Thymus (tissue), 11 donors: ENCODE measurements at regions not wholly inside any gene's neighbourhood (a gene's known extent, or its start where the extent isn't known, plus 50 kb on each side); places are given as distances from the start of the nearest gene placed in this dataset.
A peak's percentile ranks its signal among the peaks of the same experiment; 100 is the strongest.

ENCODE experiments used
- DNase-seq, 9 donors: peaks; one replicate each; pipeline ENCODE4 v3.0.0-alpha.2; 2013; ENCODE audit warnings: low spot score in 9 of 9, low read depth in 6 of 9, missing footprints in 1 of 9
- H3K27ac ChIP-seq, 2 donors: one replicate each; pipeline ENCODE4 v1.5.1; 2013; ENCODE audit warnings: control low read depth in 1 of 2, low read depth in 1 of 2, low read length in 1 of 2, mild to moderate bottlenecking in 1 of 2, moderate library complexity in 1 of 2
- H3K27me3 ChIP-seq, 2 donors: one replicate each; pipeline ENCODE4 v1.5.1; 2013; ENCODE audit warnings: low read length in 1 of 2; ENCODE audit not compliant: control insufficient read depth in 2 of 2, insufficient read depth in 1 of 2
- H3K36me3 ChIP-seq, 2 donors: one replicate each; pipeline ENCODE4 v1.5.1; 2013; ENCODE audit warnings: low read length in 1 of 2, mild to moderate bottlenecking in 1 of 2, moderate library complexity in 1 of 2; ENCODE audit not compliant: control insufficient read depth in 2 of 2, insufficient read depth in 2 of 2
- H3K4me1 ChIP-seq, 2 donors: one replicate each; pipeline ENCODE4 v1.5.1; 2013; ENCODE audit warnings: low read length in 2 of 2; ENCODE audit not compliant: control insufficient read depth in 2 of 2, insufficient read depth in 2 of 2
- H3K4me3 ChIP-seq, 2 donors: one replicate each; pipeline ENCODE4 v1.5.1; 2013; ENCODE audit warnings: low read length in 2 of 2, control low read depth in 1 of 2, mild to moderate bottlenecking in 1 of 2
- H3K9me3 ChIP-seq, 2 donors: one replicate each; pipeline ENCODE4 v1.5.1; 2013; ENCODE audit warnings: low read length in 1 of 2, mild to moderate bottlenecking in 1 of 2; ENCODE audit not compliant: control insufficient read depth in 2 of 2, insufficient read depth in 1 of 2
- WGBS: extraction: QIAGEN DNeasy Blood & Tissue Kit; methylation state at CpG from one replicate; pipeline ENCODE4 v1.1.7; 2013; 5-methylcytosine and 5-hydroxymethylcytosine counted together
- donor health status: healthy.

DNA sequence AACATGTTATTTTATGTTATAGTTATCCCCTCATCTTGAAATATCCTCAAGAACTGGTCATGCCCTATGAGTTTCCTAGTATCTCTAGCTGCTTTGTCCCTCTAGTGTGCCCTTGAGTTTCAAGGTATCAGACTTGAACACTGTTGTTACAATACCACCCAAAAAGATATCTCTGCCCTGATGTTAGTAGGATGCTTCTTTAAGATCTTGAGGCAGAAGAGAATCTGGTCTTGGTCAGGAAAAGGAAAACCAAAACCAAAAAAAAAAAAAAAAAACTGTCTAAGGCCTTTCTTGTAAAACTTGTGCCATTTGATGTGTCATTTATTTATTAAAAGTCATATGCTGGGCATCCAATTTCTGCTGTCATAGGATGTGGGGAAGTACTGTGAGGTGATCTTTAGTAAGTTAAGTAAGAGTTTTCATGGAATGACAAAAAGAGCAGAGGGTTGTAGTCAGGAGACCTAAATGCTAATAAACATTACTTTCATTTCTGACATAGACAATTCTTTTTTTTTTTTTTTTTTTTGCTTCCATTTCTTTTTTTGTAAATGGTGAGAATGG lies 229.7 kb downstream of the NECTIN3 start:
- Histone ChIP-seq H3K9me3 (no peaks in the 10 kb centered on the region), H3K4me1 (peaks cover 0 to 30% of the 10 kb centered on the region in 2 donors), H3K27me3 (no peaks in the 10 kb centered on the region), H3K36me3 (no peaks in the 10 kb centered on the region), H3K4me3 (no peak overlapping the region), H3K27ac (no peak overlapping the region)
- no peak for DNase-seq

DNA sequence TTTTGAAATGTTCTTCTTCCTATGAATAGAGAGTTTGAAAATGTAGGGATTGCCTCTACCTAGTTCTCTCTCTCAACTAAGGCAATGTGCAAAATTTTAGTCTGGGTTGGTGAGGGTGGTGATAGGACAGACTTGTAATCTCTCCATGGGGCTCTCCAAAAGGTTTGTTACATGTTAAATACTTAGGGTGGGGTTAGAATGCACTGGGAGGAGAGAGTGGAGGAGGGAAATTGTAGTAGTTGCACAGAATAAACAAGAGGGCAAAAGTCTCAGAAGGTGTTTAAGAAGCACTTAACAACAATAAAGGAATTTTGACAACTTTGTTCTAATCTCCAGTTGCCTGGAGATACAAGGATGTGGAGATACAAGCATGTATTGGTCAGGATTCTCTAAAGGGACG lies 230.4 kb downstream of the NECTIN3 start:
- Histone ChIP-seq H3K4me3 (no peak overlapping the region), H3K27ac (no peak overlapping the region), H3K27me3 (no peaks in the 10 kb centered on the region), H3K9me3 (no peaks in the 10 kb centered on the region), H3K4me1 (peaks cover 0 to 38% of the 10 kb centered on the region in 2 donors), H3K36me3 (no peaks in the 10 kb centered on the region)
- DNase-seq: no peak
- 99% methylated on average over 1 of the region's 1 CpG for WGBS

DNA sequence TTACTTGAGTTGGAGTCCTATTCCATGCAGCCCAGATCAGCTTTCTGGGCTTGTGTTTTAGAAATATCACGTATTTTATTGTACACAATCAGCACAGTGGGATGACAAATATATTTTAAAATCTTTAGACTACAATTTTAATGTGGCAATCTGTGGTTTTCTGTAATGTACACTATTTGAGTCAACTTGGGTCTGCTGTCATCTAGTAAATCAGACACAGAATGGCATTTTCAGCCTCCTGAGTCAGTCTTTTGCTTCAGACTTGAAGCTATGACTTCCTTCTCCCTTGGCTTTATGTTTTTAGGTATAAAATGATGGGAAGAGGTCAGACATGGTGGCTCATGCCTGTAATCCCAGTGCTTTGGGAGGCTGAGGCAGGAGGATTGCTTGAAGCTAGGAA lies 232.1 kb downstream of the NECTIN3 start:
- Histone ChIP-seq H3K27me3 (no peaks in the 10 kb centered on the region), H3K27ac (peak overlapping the region in 1 of 2 donors; percentile 32), H3K4me3 (no peak overlapping the region), H3K4me1 (peaks cover 0 to 38% of the 10 kb centered on the region in 2 donors), H3K9me3 (no peaks in the 10 kb centered on the region), H3K36me3 (no peaks in the 10 kb centered on the region)
- 96% methylated on average over 1 of the region's 1 CpG for WGBS
- no peak for DNase-seq

DNA sequence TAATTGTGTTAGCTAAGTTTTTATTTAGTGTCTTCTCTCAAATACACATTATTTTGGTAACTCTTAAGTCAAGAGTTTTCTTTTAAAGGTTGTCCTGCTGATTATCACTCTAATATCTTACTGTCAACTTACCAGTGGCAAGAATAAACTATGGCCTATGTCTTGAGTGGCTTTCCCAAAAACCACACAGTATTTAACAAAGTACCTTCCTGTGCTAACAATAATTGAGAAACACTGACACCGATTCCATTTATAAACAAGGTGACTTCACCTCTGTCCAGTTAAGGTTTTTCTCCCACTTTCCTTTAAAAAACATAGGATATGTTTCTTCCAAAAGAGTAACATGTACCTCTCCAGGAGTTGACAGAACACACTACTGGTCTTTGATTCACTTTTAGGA lies 234.3 kb upstream of the CD96 start:
- WGBS: 94% methylated on average over 1 of the region's 1 CpG
- peaks cover 17 to 47% of the 10 kb centered on the region in 2 donors for H3K4me1 ChIP-seq
- no peak overlapping the region for H3K27ac ChIP-seq
- no peaks in the 10 kb centered on the region for H3K9me3 ChIP-seq
- H3K36me3 ChIP-seq: no peaks in the 10 kb centered on the region
- no peaks in the 10 kb centered on the region for H3K27me3 ChIP-seq
- H3K4me3 ChIP-seq: no peak overlapping the region
- no peak for DNase-seq

DNA sequence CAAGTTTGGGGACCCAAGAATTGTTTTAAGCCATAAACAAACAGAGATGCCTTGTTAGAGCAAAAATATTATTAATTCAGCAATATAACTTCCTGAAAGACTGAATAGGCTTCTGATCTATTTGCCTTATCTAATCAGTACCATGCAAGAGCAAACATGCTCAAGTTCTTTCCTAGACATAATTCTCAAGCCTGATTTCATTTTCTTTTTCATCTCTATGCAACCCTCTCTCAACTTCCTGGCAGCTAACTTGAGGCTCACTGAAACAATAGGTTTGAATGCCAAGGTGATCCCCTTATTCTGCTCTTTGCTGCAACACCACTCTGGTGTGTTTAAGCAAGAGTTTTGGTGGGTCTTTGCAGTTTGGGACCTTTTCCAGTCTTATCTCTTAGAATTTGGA lies 230.9 kb upstream of the CD96 start:
- Histone ChIP-seq H3K4me3 (no peak overlapping the region), H3K9me3 (no peaks in the 10 kb centered on the region), H3K4me1 (peaks cover 21 to 57% of the 10 kb centered on the region in 2 donors), H3K27me3 (no peaks in the 10 kb centered on the region), H3K36me3 (no peaks in the 10 kb centered on the region), H3K27ac (peak overlapping the region; percentile 85 to 88)
- DNase-seq: peak in 4 of 9 donors; percentile 49 to 74 (median 53)

DNA sequence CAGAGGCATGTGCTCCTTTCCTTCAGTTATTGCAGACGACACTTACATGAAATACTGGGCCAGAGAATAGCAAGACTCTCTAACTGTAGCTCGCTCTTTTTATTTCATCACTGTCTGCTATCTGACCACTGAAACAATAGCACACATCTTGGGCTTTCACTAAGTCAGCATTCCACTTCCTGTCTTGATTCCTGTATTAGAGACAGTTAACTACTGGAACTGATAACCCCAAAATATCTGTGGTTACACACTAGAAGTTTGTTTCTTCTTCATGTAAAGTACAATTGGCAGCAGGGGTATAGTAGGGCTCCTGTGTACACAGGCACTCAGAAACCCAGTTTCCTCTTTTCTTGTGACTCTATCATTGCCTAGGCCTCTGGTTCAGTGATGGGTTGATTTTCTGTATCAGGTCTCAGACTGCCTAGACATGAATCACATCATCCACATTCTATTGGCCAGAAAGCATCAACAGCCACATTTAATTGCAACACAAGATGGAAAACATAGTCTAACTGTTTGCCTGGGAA lies 230.2 kb upstream of the CD96 start:
- H3K27me3 ChIP-seq: no peaks in the 10 kb centered on the region
- H3K27ac ChIP-seq: peak overlapping the region; percentile 85 to 88
- H3K36me3 ChIP-seq: no peaks in the 10 kb centered on the region
- H3K4me3 ChIP-seq: no peak overlapping the region
- WGBS: 4% methylated on average over 2 of the region's 2 CpGs
- H3K9me3 ChIP-seq: no peaks in the 10 kb centered on the region
- H3K4me1 ChIP-seq: peaks cover 21 to 51% of the 10 kb centered on the region in 2 donors
- peak in 2 of 9 donors; percentile 43 to 71 for DNase-seq

DNA sequence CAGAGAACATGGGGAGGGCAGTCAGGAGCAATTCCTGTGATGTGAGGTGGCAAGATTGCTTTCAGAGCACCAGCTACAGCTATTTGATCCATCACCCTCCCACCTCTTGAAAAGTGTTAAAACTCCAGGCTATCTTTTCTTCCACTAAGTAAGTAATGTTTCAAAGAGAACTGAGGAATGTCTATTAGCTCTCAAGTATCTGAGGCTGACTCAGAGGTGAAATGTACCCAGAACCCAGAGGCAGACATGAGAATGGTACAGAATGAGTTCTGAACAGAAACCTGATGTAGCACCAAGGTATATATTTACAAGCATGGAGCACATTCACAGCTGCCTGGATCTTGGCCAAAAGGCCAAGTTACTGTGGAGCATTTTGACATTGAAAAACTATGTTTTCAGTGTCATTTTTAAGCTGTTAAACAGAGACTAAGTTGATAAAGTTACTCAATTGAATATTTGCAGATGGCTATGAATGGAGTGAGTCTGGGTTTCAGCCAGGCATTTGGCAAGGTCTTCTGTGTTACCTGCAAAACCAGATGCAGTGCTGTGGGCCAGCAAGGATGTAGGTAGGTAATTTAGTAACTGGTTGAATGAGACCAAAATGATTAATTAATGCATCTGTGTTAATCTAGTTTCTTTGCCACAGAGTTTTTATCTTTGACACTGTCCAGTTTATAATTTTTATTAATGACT lies 227.7 kb upstream of the CD96 start:
- H3K4me1 ChIP-seq: peaks cover 21 to 48% of the 10 kb centered on the region in 2 donors

DNA sequence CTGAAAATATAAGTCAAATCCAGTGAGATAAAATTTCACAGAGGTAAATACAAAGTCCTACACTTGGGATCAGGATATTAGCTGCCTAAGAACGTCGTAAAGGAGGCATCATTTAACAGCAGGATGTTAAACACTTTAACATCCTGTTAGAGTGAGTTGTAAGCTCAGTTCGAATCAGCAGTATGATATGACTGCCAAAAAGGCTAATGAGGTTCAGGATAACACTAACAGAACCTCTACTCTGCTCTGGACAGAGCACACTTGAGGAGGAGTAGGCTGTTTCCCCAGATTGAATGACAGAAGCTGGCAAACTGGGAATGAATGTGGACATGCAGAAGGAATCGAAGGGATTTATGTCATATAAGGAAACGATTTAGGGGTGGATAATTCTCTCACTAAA lies 227.1 kb upstream of the CD96 start:
- no peak for DNase-seq
- 61% methylated on average over 5 of the region's 5 CpGs for WGBS
- Histone ChIP-seq H3K4me3 (no peak overlapping the region), H3K27ac (peak overlapping the region in 1 of 2 donors; percentile 85), H3K9me3 (no peaks in the 10 kb centered on the region), H3K27me3 (no peaks in the 10 kb centered on the region), H3K4me1 (peaks cover 21 to 48% of the 10 kb centered on the region in 2 donors), H3K36me3 (no peaks in the 10 kb centered on the region)

More for the DNA sequence above, 227.7 kb upstream of the CD96 start:
- peak overlapping the region in 1 of 2 donors; percentile 85 for H3K27ac ChIP-seq
- H3K4me3 ChIP-seq: no peak overlapping the region
- no peaks in the 10 kb centered on the region for H3K36me3 ChIP-seq
- H3K27me3 ChIP-seq: no peaks in the 10 kb centered on the region
- peak in 1 of 9 donors; percentile 39 for DNase-seq
- no peaks in the 10 kb centered on the region for H3K9me3 ChIP-seq

DNA sequence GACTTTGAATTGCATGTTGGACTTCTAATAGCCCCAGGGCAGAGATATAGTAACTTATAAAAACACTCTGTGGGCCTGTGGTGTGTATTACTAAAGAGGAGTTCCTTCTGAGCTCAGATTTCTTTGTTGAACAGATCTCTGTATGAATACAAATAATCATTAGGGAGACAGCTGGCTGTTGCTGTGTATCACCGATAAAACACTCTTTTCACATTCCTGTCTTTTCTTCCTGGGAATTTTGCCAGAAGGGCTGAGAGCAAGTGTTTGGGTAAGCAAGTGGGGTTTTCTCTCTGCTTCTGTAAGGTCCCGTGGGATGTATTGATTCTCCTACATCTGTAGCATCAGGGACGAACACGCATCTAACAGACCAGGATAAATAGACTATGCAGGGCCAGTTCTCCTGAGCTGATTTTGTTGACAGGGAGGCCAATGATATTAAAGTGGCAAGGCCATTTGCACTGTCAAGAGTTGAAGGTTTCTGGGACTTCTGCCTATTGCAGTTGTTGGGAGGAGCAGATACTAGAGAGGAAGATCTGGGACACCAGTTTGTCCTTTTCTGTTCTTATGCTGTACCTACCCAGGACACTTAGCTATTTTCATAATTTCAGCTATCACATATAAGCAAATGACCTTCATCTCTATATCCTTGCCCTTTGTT lies 225.9 kb upstream of the CD96 start:
- Histone ChIP-seq H3K27ac (no peak overlapping the region), H3K36me3 (no peaks in the 10 kb centered on the region), H3K27me3 (no peaks in the 10 kb centered on the region), H3K4me1 (peaks cover 14 to 42% of the 10 kb centered on the region in 2 donors), H3K9me3 (no peaks in the 10 kb centered on the region), H3K4me3 (no peak overlapping the region)
- DNase-seq: no peak
- 96% methylated on average over 4 of the region's 4 CpGs for WGBS
